Thoracic aorta (tissue), 2 donors: ENCODE measurements at regions not wholly inside any gene's neighbourhood (a gene's known extent, or its start where the extent isn't known, plus 50 kb on each side); places are given as distances from the start of the nearest gene placed in this dataset.

Experiments
- ATAC-seq: fragments of 150-250 bp; one replicate; pipeline ENCODE4 v1.8.0; 2017; ENCODE audit warnings: low read depth; ENCODE audit not compliant: insufficient number of reproducible peaks, low FRiP score
- DNase-seq: peaks from one replicate; pipeline ENCODE4 v3.0.0-alpha.2; 2020; ENCODE audit warnings: low spot score
- H3K27ac ChIP-seq, 2 donors: fragments of 200-600 bp; sonication (generic); 1 replicate in 1 of 2; 2 replicates in 1 of 2; pipeline ENCODE4 v1.5.1; 2016; ENCODE audit warnings: mild to moderate bottlenecking in 2 of 2, moderate library complexity in 2 of 2
- H3K27me3 ChIP-seq: fragments of 200-600 bp; sonication (generic); replicated peaks from 2 replicates; pipeline ENCODE4 v1.6.0; 2016; ENCODE audit warnings: mild to moderate bottlenecking; ENCODE audit not compliant: insufficient read depth
- H3K36me3 ChIP-seq: fragments of 200-600 bp; sonication (generic); one replicate; pipeline ENCODE4 v1.5.1; 2016
- H3K4me1 ChIP-seq, 2 donors: fragments of 200-600 bp; sonication (generic); 1 replicate in 1 of 2; 2 replicates in 1 of 2; pipeline versions ENCODE4 v1.5.1 to v1.6.0; 2016; ENCODE audit warnings: low read depth in 2 of 2, mild to moderate bottlenecking in 1 of 2; ENCODE audit not compliant: control insufficient read depth in 1 of 2
- H3K4me3 ChIP-seq: fragments of 200-600 bp; sonication (generic); 2 replicates; pipeline ENCODE4 v1.5.1; 2016; ENCODE audit warnings: mild to moderate bottlenecking
- H3K9me3 ChIP-seq: fragments of 200-600 bp; sonication (generic); 2 replicates; pipeline ENCODE4 v1.5.1; 2016
- CTCF ChIP-seq: fragments of 200-600 bp; sonication (generic); IDR thresholded peaks from one replicate; pipeline ENCODE4 v1.5.1; 2019; ENCODE audit warnings: antibody characterized with exemption

- Histone ChIP-seq H3K4me3 (no peak overlapping the region), H3K27ac (no peak overlapping the region), H3K36me3 (no peaks in the 10 kb centered on the region), H3K4me1 (no peaks in the 10 kb centered on the region), H3K9me3 (no peaks in the 10 kb centered on the region), H3K27me3 (no peaks in the 10 kb centered on the region)
- ATAC-seq (no peak), DNase-seq (no peak)
- no peak for TF ChIP-seq CTCF
Measured at GRCh38 chr13:75021151-75021550, 460.8 kb downstream of the TBC1D4 start.

GRCh38 chr13:75016225-75016624 lies 465.7 kb downstream of the TBC1D4 start:
- H3K4me3 ChIP-seq: no peak overlapping the region
- DNase-seq (no peak), ATAC-seq (no peak)
- no peaks in the 10 kb centered on the region for H3K4me1 ChIP-seq
- H3K27ac ChIP-seq: no peak overlapping the region
- no peaks in the 10 kb centered on the region for H3K27me3 ChIP-seq
- no peaks in the 10 kb centered on the region for H3K36me3 ChIP-seq
- no peaks in the 10 kb centered on the region for H3K9me3 ChIP-seq
- TF ChIP-seq CTCF: no peak

- H3K27ac ChIP-seq: no peak overlapping the region
- no peaks in the 10 kb centered on the region for H3K27me3 ChIP-seq
- DNase-seq (no peak), ATAC-seq (no peak)
- TF ChIP-seq CTCF: no peak
- no peak overlapping the region for H3K4me3 ChIP-seq
- H3K4me1 ChIP-seq: no peaks in the 10 kb centered on the region
- H3K9me3 ChIP-seq: no peaks in the 10 kb centered on the region
- no peaks in the 10 kb centered on the region for H3K36me3 ChIP-seq
Measured at GRCh38 chr13:75013818-75014217, 468.2 kb downstream of the TBC1D4 start.

GRCh38 chr13:75010941-75011340 lies 471.0 kb downstream of the TBC1D4 start:
- DNase-seq: no peak

GRCh38 chr13:75008926-75009325 lies 473.0 kb downstream of the TBC1D4 start:
- no peaks in the 10 kb centered on the region for H3K9me3 ChIP-seq
- H3K27ac ChIP-seq: no peak overlapping the region
- no peak overlapping the region for H3K4me3 ChIP-seq
- no peak for TF ChIP-seq CTCF
- no peak for ATAC-seq
- no peaks in the 10 kb centered on the region for H3K27me3 ChIP-seq
- H3K36me3 ChIP-seq: no peaks in the 10 kb centered on the region
- no peaks in the 10 kb centered on the region for H3K4me1 ChIP-seq
- DNase-seq: no peak

More at GRCh38 chr13:75010941-75011340, 471.0 kb downstream of the TBC1D4 start:
- Histone ChIP-seq H3K36me3 (no peaks in the 10 kb centered on the region), H3K4me1 (no peaks in the 10 kb centered on the region), H3K9me3 (no peaks in the 10 kb centered on the region), H3K4me3 (no peak overlapping the region), H3K27me3 (no peaks in the 10 kb centered on the region), H3K27ac (no peak overlapping the region)
- TF ChIP-seq CTCF: no peak
- ATAC-seq: no peak
